H9 (cell line): ENCODE measurements at regions not wholly inside any gene's neighbourhood (a gene's known extent, or its start where the extent isn't known, plus 50 kb on each side); places are given as distances from the start of the nearest gene placed in this dataset.

ENCODE experiments used
- DNase-seq: peaks from one replicate; pipeline ENCODE4 v3.0.0-alpha.2; 2017
- H2AFZ ChIP-seq: one replicate; pipeline ENCODE4 v1.6.1; 2013; ENCODE audit warnings: mild to moderate bottlenecking, low read length, control low read depth, moderate library complexity
- H2AK5ac ChIP-seq: 2 replicates; pipeline ENCODE4 v1.6.1; 2013; ENCODE audit warnings: low read length, control low read depth, mixed read lengths; ENCODE audit not compliant: insufficient read length
- H2BK120ac ChIP-seq: one replicate; pipeline ENCODE4 v1.6.1; 2013; ENCODE audit warnings: low read depth, mild to moderate bottlenecking, low read length, control low read depth, inconsistent platforms; ENCODE audit not compliant: poor library complexity, severe bottlenecking
- H2BK12ac ChIP-seq: 2 replicates; pipeline ENCODE4 v1.6.1; 2013; ENCODE audit warnings: low read length, control low read depth, mixed read lengths, low read depth; ENCODE audit not compliant: insufficient read length
- H2BK15ac ChIP-seq: 2 replicates; pipeline ENCODE4 v1.6.1; 2013; ENCODE audit warnings: low read depth, low read length, control low read depth
- H2BK20ac ChIP-seq: one replicate; pipeline ENCODE4 v1.6.1; 2013; ENCODE audit warnings: low read depth, mild to moderate bottlenecking, low read length, control low read depth, inconsistent platforms; ENCODE audit not compliant: poor library complexity, severe bottlenecking
- H2BK5ac ChIP-seq: 2 replicates; pipeline ENCODE4 v1.6.1; 2013; ENCODE audit warnings: low read length, control low read depth, mixed read lengths; ENCODE audit not compliant: insufficient read length
- H3K14ac ChIP-seq: 2 replicates; pipeline ENCODE4 v1.6.1; 2013; ENCODE audit warnings: low read length, control low read depth; ENCODE audit not compliant: insufficient read depth
- H3K18ac ChIP-seq: 2 replicates; pipeline ENCODE4 v1.6.1; 2013; ENCODE audit warnings: low read depth, mild to moderate bottlenecking, mixed read lengths, low read length, control low read depth; ENCODE audit not compliant: insufficient read length
- H3K23ac ChIP-seq: 2 replicates; pipeline ENCODE4 v1.6.1; 2013; ENCODE audit warnings: low read length, control low read depth, mixed read lengths, low read depth; ENCODE audit not compliant: insufficient read length
- H3K23me2 ChIP-seq: 2 replicates; pipeline ENCODE4 v1.6.1; 2013; ENCODE audit warnings: low read depth, mild to moderate bottlenecking, mixed read lengths, low read length, control low read depth; ENCODE audit not compliant: insufficient read length, poor library complexity, severe bottlenecking
- H3K27ac ChIP-seq: 2 replicates; pipeline ENCODE4 v1.5.1; 2013; ENCODE audit warnings: low read length, control low read depth, mixed read lengths, low read depth; ENCODE audit not compliant: insufficient read length
- H3K27me3 ChIP-seq: 2 replicates; pipeline ENCODE4 v1.6.1; 2013; ENCODE audit warnings: low read length, control low read depth, inconsistent platforms; ENCODE audit not compliant: insufficient read depth
- H3K4ac ChIP-seq: 2 replicates; pipeline ENCODE4 v1.6.1; 2013; ENCODE audit warnings: low read depth, mild to moderate bottlenecking, control low read depth, inconsistent platforms, low read length, moderate library complexity
- H3K4me1 ChIP-seq: 2 replicates; pipeline ENCODE4 v1.6.1; 2013; ENCODE audit warnings: low read length, control low read depth, inconsistent platforms; ENCODE audit not compliant: insufficient read depth
- H3K4me2 ChIP-seq: 2 replicates; pipeline ENCODE4 v1.6.1; 2013; ENCODE audit warnings: low read length, control low read depth, mixed read lengths; ENCODE audit not compliant: insufficient read length, insufficient read depth
- H3K56ac ChIP-seq: 2 replicates; pipeline ENCODE4 v1.6.1; 2013; ENCODE audit warnings: low read depth, mild to moderate bottlenecking, mixed read lengths, low read length, control low read depth; ENCODE audit not compliant: insufficient read length
- H3K79me1 ChIP-seq: 2 replicates; pipeline ENCODE4 v1.6.1; 2013; ENCODE audit warnings: low read depth, mild to moderate bottlenecking, moderate library complexity, low read length, control low read depth, inconsistent platforms; ENCODE audit not compliant: insufficient read depth, poor library complexity, severe bottlenecking
- H3K79me2 ChIP-seq: 2 replicates; pipeline ENCODE4 v1.6.1; 2013; ENCODE audit warnings: low read length, control low read depth, inconsistent platforms; ENCODE audit not compliant: insufficient read depth
- H3K9ac ChIP-seq: 2 replicates; pipeline ENCODE4 v1.6.1; 2013; ENCODE audit warnings: low read length, control low read depth, mixed read lengths; ENCODE audit not compliant: insufficient read length; ENCODE audit errors: extremely low read depth
- H3K9me3 ChIP-seq: one replicate; pipeline ENCODE4 v1.6.1; 2013; ENCODE audit warnings: low read depth, low read length, inconsistent platforms; ENCODE audit not compliant: control insufficient read depth
- H3T11ph ChIP-seq: one replicate; pipeline ENCODE4 v1.6.1; 2013; ENCODE audit warnings: mild to moderate bottlenecking, low read length, control low read depth, inconsistent platforms
- H4K20me1 ChIP-seq: one replicate; pipeline ENCODE4 v1.6.1; 2013; ENCODE audit not compliant: control insufficient read depth, insufficient read length, insufficient read depth
- H4K5ac ChIP-seq: 2 replicates; pipeline ENCODE4 v1.6.1; 2013; ENCODE audit warnings: low read depth, mild to moderate bottlenecking, mixed read lengths, low read length, control low read depth; ENCODE audit not compliant: insufficient read length
- H4K8ac ChIP-seq: replicated peaks from 2 replicates; pipeline ENCODE4 v1.6.1; 2013; ENCODE audit warnings: low read length, control low read depth, mixed read lengths, low read depth; ENCODE audit not compliant: insufficient read length
- H4K91ac ChIP-seq: 2 replicates; pipeline ENCODE4 v1.6.1; 2013; ENCODE audit warnings: low read depth, mild to moderate bottlenecking, moderate library complexity, mixed read lengths, low read length, control low read depth; ENCODE audit not compliant: insufficient read length
- H3K27ac Mint-ChIP-seq, 3 experiments: 2 replicates in 2 of 3; 3 replicates in 1 of 3; pipeline ENCODE4 v1.8.0; 2020 to 2021; ENCODE audit warnings: mixed read lengths in 3 of 3, mild to moderate bottlenecking in 1 of 3, moderate library complexity in 1 of 3
- H3K27me3 Mint-ChIP-seq: 2 replicates; pipeline ENCODE4 v1.8.0; 2021; ENCODE audit warnings: low read depth, mild to moderate bottlenecking, moderate library complexity, mixed read lengths
- H3K36me3 Mint-ChIP-seq, 3 experiments: 2 replicates in 2 of 3; 3 replicates in 1 of 3; pipeline ENCODE4 v1.8.0; 2020 to 2021; ENCODE audit warnings: low read depth in 3 of 3, mixed read lengths in 3 of 3; ENCODE audit not compliant: insufficient read depth in 1 of 3
- H3K4me1 Mint-ChIP-seq, 2 experiments: 2 replicates each; pipeline ENCODE4 v1.8.0; 2020; ENCODE audit warnings: mixed read lengths in 2 of 2
- H3K4me3 Mint-ChIP-seq, 2 experiments: 2 replicates in 1 of 2; 3 replicates in 1 of 2; pipeline ENCODE4 v1.8.0; 2020 to 2021; ENCODE audit warnings: mild to moderate bottlenecking in 2 of 2, mixed read lengths in 2 of 2, moderate library complexity in 1 of 2
- H3K9me3 Mint-ChIP-seq, 2 experiments: 2 replicates in 1 of 2; 3 replicates in 1 of 2; pipeline ENCODE4 v1.8.0; 2020; ENCODE audit warnings: mild to moderate bottlenecking in 2 of 2, mixed read lengths in 2 of 2, moderate library complexity in 1 of 2
- WGBS: extraction: QIAGEN DNeasy Blood & Tissue Kit; methylation state at CpG from one replicate; pipeline ENCODE4 v1.1.7; 2013; ENCODE audit warnings: missing lambda C conversion rate, low lambda C conversion rate, mixed read lengths; ENCODE audit not compliant: insufficient read length; ENCODE audit errors: extremely low coverage; 5-methylcytosine and 5-hydroxymethylcytosine counted together
- TF ChIP-seq, protein P1 (sequence below): fragments of 200-600 bp; sonication (generic); conservative IDR thresholded peaks from 3 replicates; pipeline ENCODE4 v1.8.0; 2021; ENCODE audit warnings: antibody characterized with exemption, mild to moderate bottlenecking

DNA sequence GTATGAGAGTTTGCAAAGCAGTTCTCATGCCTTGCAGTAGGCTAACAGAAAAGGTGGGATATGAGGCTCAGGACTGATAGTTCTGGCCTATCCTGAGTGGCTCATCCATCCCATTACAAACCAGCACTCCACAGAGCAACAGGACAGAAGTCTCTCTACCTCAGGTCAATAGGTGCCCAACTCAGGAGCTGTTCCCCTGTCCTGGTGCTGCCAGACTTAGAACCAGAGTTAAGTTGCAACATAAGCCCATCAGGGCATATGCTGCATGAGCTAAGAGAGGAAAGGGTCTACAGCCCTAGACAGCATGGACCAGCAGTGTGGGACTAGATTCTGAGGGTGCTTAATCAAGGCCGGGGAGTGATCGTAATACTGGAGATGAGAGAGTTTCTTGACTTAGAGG is 104.8 kb upstream of the ECI2 start:
- Histone ChIP-seq H3K9me3 (peaks cover 11% of the 10 kb centered on the region), H3K23ac (no peak overlapping the region), H3K56ac (no peak overlapping the region), H3K79me2 (no peaks in the 10 kb centered on the region), H3K23me2 (no peaks in the 10 kb centered on the region), H2BK20ac (no peak overlapping the region), H2AK5ac (no peak overlapping the region), H2BK15ac (no peak overlapping the region), H3K4me2 (no peak overlapping the region), H4K91ac (no peak overlapping the region), H4K8ac (no peak overlapping the region), H3K4ac (no peak overlapping the region), H3K9ac (no peak overlapping the region), H3K4me1 (no peaks in the 10 kb centered on the region), H2BK12ac (no peak overlapping the region), H2BK5ac (no peak overlapping the region), H2BK120ac (no peak overlapping the region), H3K18ac (no peak overlapping the region), H4K5ac (no peak overlapping the region), H3T11ph (no peak overlapping the region), H3K14ac (no peak overlapping the region), H3K79me1 (no peaks in the 10 kb centered on the region), H3K27me3 (no peaks in the 10 kb centered on the region), H2AFZ (no peak overlapping the region), H3K27ac (no peak overlapping the region), H4K20me1 (no peaks in the 10 kb centered on the region)
- TF ChIP-seq, protein P1, sequence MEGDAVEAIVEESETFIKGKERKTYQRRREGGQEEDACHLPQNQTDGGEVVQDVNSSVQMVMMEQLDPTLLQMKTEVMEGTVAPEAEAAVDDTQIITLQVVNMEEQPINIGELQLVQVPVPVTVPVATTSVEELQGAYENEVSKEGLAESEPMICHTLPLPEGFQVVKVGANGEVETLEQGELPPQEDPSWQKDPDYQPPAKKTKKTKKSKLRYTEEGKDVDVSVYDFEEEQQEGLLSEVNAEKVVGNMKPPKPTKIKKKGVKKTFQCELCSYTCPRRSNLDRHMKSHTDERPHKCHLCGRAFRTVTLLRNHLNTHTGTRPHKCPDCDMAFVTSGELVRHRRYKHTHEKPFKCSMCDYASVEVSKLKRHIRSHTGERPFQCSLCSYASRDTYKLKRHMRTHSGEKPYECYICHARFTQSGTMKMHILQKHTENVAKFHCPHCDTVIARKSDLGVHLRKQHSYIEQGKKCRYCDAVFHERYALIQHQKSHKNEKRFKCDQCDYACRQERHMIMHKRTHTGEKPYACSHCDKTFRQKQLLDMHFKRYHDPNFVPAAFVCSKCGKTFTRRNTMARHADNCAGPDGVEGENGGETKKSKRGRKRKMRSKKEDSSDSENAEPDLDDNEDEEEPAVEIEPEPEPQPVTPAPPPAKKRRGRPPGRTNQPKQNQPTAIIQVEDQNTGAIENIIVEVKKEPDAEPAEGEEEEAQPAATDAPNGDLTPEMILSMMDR = no peak
- Mint-ChIP-seq H3K9me3 (peaks cover 31 to 33% of the 10 kb centered on the region in 2 experiments), H3K4me3 (no peak overlapping the region), H3K27ac (no peak overlapping the region), H3K27me3 (peaks cover 1% of the 10 kb centered on the region; the same call in 1 of the 2 replicates), H3K36me3 (peaks cover 9 to 19% (median 12%) of the 10 kb centered on the region in 3 experiments), H3K4me1 (no peaks in the 10 kb centered on the region)
- no CpG with 5 or more reads among the region's 2 CpGs for WGBS
- DNase-seq = no peak
